Keratinocyte (primary cell): ENCODE measurements at regions not wholly inside any gene's neighbourhood (a gene's known extent, or its start where the extent isn't known, plus 50 kb on each side); places are given as distances from the start of the nearest gene placed in this dataset.

Source experiments
- DNase-seq: peaks from one replicate; pipeline ENCODE4 v3.0.0-alpha.2; 2011; ENCODE audit warnings: low read depth, missing footprints, low spot score
- FAIRE-seq: peaks from 2 replicates; lab custom pipeline; 2011; peaks lifted over from hg19 to GRCh38; lab: Jason Lieb, UNC
- H2AFZ ChIP-seq: 2 replicates; pipeline ENCODE4 v1.6.0; 2012; ENCODE audit warnings: low read length, control low read depth, inconsistent platforms; ENCODE audit not compliant: control insufficient read depth
- H3K27ac ChIP-seq: 2 replicates; pipeline ENCODE4 v1.5.1; 2011; ENCODE audit warnings: low read length; ENCODE audit not compliant: control insufficient read depth, insufficient read depth
- H3K27me3 ChIP-seq: 3 replicates; pipeline ENCODE4 v1.6.0; 2011; ENCODE audit warnings: low read length; ENCODE audit not compliant: control insufficient read depth, insufficient read depth; ENCODE audit errors: extremely low read depth
- H3K36me3 ChIP-seq, 2 experiments: 2 replicates in 1 of 2; 3 replicates in 1 of 2; pipeline ENCODE4 v1.5.1; 2011; ENCODE audit warnings: low read length in 2 of 2, mild to moderate bottlenecking in 1 of 2; ENCODE audit not compliant: control insufficient read depth in 2 of 2, insufficient read depth in 2 of 2; ENCODE audit errors: extremely low read depth in 1 of 2
- H3K4me1 ChIP-seq: 3 replicates; pipeline ENCODE4 v1.5.1; 2011; ENCODE audit warnings: low read length; ENCODE audit not compliant: control insufficient read depth, insufficient read depth; ENCODE audit errors: extremely low read depth
- H3K4me2 ChIP-seq: 3 replicates; pipeline ENCODE4 v1.6.0; 2011; ENCODE audit warnings: low read depth, low read length; ENCODE audit not compliant: control insufficient read depth, insufficient read depth; ENCODE audit errors: extremely low read depth
- H3K4me3 ChIP-seq, 3 experiments: fragments of 200-600 bp in 1 of 3; sonication (generic) in 1 of 3; 2 replicates in 2 of 3; 3 replicates in 1 of 3; pipeline ENCODE4 v1.5.1; 2011 to 2016; ENCODE audit warnings: low read length in 3 of 3, mild to moderate bottlenecking in 3 of 3, control low read depth in 2 of 3, inconsistent platforms in 1 of 3, low read depth in 1 of 3, mixed read lengths in 1 of 3, mixed run types in 1 of 3, moderate library complexity in 1 of 3; ENCODE audit not compliant: control insufficient read depth in 2 of 3, insufficient read depth in 2 of 3; ENCODE audit errors: extremely low read depth in 1 of 3
- H3K79me2 ChIP-seq: 2 replicates; pipeline ENCODE4 v1.6.0; 2012; ENCODE audit warnings: low read length; ENCODE audit not compliant: control insufficient read depth, insufficient read depth
- H3K9ac ChIP-seq: 3 replicates; pipeline ENCODE4 v1.6.0; 2011; ENCODE audit warnings: low read length; ENCODE audit not compliant: control insufficient read depth, insufficient read depth; ENCODE audit errors: extremely low read depth
- H3K9me1 ChIP-seq: 3 replicates; pipeline ENCODE4 v1.6.0; 2011; ENCODE audit warnings: low read length; ENCODE audit not compliant: control insufficient read depth, insufficient read depth; ENCODE audit errors: extremely low read depth
- H3K9me3 ChIP-seq: 2 replicates; pipeline ENCODE4 v1.5.1; 2012; ENCODE audit warnings: low read depth, low read length; ENCODE audit not compliant: control insufficient read depth
- H4K20me1 ChIP-seq: 3 replicates; pipeline ENCODE4 v1.6.0; 2011; ENCODE audit warnings: low read length; ENCODE audit not compliant: control insufficient read depth, insufficient read depth; ENCODE audit errors: extremely low read depth
- EZH2 ChIP-seq: IDR thresholded peaks from one replicate; pipeline ENCODE4 v1.6.1; 2012; ENCODE audit warnings: inconsistent platforms, mild to moderate bottlenecking, low read length, moderate library complexity
- dilution Hi-C: fragments of 300-500 bp; cut with MboI; formaldehyde crosslinking; loops from one replicate; pipeline ENCODE4 v1.7.0; 2020; ENCODE audit warnings: low sequenced_read_pairs; ENCODE audit not compliant: extremely low pct_ligation_motif_present
- TF ChIP-seq, protein P1 (sequence below), 3 experiments: IDR thresholded peaks in 1 of 3; conservative IDR thresholded peaks in 1 of 3; optimal IDR thresholded peaks in 1 of 3; 2 replicates in 2 of 3; 3 replicates in 1 of 3; pipeline versions ENCODE3 to v1.5.1; 2011; ENCODE audit warnings: low read length in 3 of 3, mild to moderate bottlenecking in 3 of 3, moderate library complexity in 2 of 3, control low read depth in 1 of 3, inconsistent platforms in 1 of 3; ENCODE audit not compliant: insufficient read depth in 2 of 3; ENCODE audit errors: extremely low read depth in 1 of 3

DNA sequence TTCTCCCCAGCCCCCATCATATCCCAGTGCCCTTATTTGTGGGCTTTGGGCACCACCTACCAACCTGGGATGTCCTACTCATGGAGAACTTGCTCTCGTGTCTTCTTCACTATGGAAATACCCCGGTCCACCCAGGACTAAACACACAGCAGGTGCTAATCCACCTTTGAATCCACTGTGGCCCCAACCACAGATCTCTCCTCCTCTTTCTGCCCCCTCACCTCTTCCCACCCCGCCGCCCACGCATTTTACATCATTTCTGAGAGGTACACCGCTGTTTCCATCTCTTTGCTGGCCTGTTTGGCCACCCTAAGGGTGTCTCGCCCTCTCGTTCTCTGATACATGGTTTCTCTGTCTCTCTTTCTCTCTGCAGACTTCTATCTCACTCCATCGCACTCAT lies 82.5 kb upstream of the CTNNBL1 start:
- no peak for TF ChIP-seq EZH2
- TF ChIP-seq, protein P1, sequence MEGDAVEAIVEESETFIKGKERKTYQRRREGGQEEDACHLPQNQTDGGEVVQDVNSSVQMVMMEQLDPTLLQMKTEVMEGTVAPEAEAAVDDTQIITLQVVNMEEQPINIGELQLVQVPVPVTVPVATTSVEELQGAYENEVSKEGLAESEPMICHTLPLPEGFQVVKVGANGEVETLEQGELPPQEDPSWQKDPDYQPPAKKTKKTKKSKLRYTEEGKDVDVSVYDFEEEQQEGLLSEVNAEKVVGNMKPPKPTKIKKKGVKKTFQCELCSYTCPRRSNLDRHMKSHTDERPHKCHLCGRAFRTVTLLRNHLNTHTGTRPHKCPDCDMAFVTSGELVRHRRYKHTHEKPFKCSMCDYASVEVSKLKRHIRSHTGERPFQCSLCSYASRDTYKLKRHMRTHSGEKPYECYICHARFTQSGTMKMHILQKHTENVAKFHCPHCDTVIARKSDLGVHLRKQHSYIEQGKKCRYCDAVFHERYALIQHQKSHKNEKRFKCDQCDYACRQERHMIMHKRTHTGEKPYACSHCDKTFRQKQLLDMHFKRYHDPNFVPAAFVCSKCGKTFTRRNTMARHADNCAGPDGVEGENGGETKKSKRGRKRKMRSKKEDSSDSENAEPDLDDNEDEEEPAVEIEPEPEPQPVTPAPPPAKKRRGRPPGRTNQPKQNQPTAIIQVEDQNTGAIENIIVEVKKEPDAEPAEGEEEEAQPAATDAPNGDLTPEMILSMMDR (optimal IDR thresholded peaks at IDR 0.05 in 1 of 3, IDR thresholded peaks at IDR 0.05 in 1 of 3, conservative IDR thresholded peaks at IDR 0.05 in 1 of 3; ENCODE audit: extremely low read depth in 1 of 3, insufficient read depth in 2 of 3, low read length in 3 of 3), result no peak

DNA sequence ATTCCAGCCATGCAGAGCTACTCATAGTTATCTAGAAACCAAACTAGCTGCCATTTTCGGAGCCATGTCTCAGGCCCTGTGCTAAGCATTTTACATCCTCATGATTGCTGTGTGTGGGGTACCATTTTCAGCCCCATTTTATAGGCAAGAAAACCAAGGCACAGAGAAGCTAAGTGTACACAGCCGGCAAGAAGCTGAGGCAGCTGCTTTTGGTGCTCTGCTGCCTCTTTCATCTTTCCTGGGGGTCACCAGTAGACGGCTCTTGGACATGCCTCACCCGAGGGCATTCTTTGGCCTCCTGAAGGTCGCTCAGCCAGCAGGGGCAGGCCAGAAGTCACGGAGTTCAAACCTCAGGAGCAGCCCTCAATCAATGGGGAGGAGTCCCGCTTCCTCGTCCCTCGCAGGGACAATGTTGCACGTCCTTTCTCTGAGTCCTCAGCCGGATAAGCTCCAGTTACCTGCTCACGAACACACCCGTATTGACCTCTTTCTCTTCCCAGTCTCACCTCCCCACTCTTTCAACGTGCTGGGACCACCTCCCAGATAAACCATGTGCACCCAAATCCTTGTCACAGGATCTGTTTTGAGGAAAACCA lies 82.6 kb upstream of the BLCAP start:
- H4K20me1 ChIP-seq, result no peaks in the 10 kb centered on the region
- DNase-seq, result no peak
- no peaks in the 10 kb centered on the region for H3K4me1 ChIP-seq
- no peak overlapping the region for H3K4me2 ChIP-seq
- no peak for FAIRE-seq
- no peaks in the 10 kb centered on the region for H3K79me2 ChIP-seq
- H3K4me3 ChIP-seq, result no peak overlapping the region
- H3K9me3 ChIP-seq, result no peaks in the 10 kb centered on the region
- no peak overlapping the region for H2AFZ ChIP-seq
- dilution Hi-C loops, result no loop called here
- TF ChIP-seq, protein P1 (optimal IDR thresholded peaks at IDR 0.05 in 1 of 3, IDR thresholded peaks at IDR 0.05 in 1 of 3, conservative IDR thresholded peaks at IDR 0.05 in 1 of 3; ENCODE audit: extremely low read depth in 1 of 3, insufficient read depth in 2 of 3, low read length in 3 of 3), result no peak
- TF ChIP-seq EZH2, result no peak
- no peaks in the 10 kb centered on the region for H3K36me3 ChIP-seq
- H3K27me3 ChIP-seq, result peaks cover under 1% of the 10 kb centered on the region
- no peaks in the 10 kb centered on the region for H3K9me1 ChIP-seq
- no peak overlapping the region for H3K9ac ChIP-seq
- no peak overlapping the region for H3K27ac ChIP-seq

More for the DNA sequence above, 82.5 kb upstream of the CTNNBL1 start:
- Histone ChIP-seq H3K4me1 (no peaks in the 10 kb centered on the region), H3K9ac (no peak overlapping the region), H3K4me2 (no peak overlapping the region), H3K9me3 (no peaks in the 10 kb centered on the region), H3K27me3 (peaks cover 3% of the 10 kb centered on the region), H2AFZ (no peak overlapping the region), H3K36me3 (no peaks in the 10 kb centered on the region), H3K4me3 (no peak overlapping the region), H3K27ac (no peak overlapping the region), H3K9me1 (no peaks in the 10 kb centered on the region), H4K20me1 (no peaks in the 10 kb centered on the region), H3K79me2 (no peaks in the 10 kb centered on the region)
- dilution Hi-C loops, result no loop called here
- FAIRE-seq, result no peak
- DNase-seq, result no peak
